Bronchial epithelial cell (primary cell): ENCODE measurements at regions not wholly inside any gene's neighbourhood (a gene's known extent, or its start where the extent isn't known, plus 50 kb on each side); places are given as distances from the start of the nearest gene placed in this dataset.

Experiments used
- DNase-seq: peaks from one replicate; pipeline ENCODE4 v3.0.0-alpha.2; 2010; ENCODE audit warnings: low read depth
- FAIRE-seq: peaks from 2 replicates; lab custom pipeline; 2011; peaks lifted over from hg19 to GRCh38; lab: Jason Lieb, UNC
- H3K27me3 ChIP-seq: 2 replicates; pipeline ENCODE4 v1.5.1; 2011; ENCODE audit warnings: low read length; ENCODE audit not compliant: control insufficient read depth, insufficient read depth
- H3K36me3 ChIP-seq: 2 replicates; pipeline ENCODE4 v1.5.1; 2011; ENCODE audit warnings: low read length; ENCODE audit not compliant: control insufficient read depth, insufficient read depth
- H3K4me3 ChIP-seq: 2 replicates; pipeline ENCODE4 v1.5.1; 2011; ENCODE audit warnings: mild to moderate bottlenecking, low read depth, low read length, control low read depth
- CTCF ChIP-seq: IDR thresholded peaks from 2 replicates; pipeline ENCODE4 v1.5.1; 2011; ENCODE audit warnings: mild to moderate bottlenecking, moderate library complexity, low read length, control low read depth, inconsistent platforms; ENCODE audit not compliant: insufficient read depth, severe bottlenecking

GRCh38 chr1:112054510-112054909 lies 65.0 kb upstream of the KCND3 start:
- Histone ChIP-seq H3K4me3 (no peak overlapping the region), H3K36me3 (no peaks in the 10 kb centered on the region), H3K27me3 (no peaks in the 10 kb centered on the region)
- DNase-seq (peak; percentile 49), FAIRE-seq (no peak)
- TF ChIP-seq CTCF = no peak

- no peak for TF ChIP-seq CTCF
- FAIRE-seq (no peak), DNase-seq (no peak)
- no peak overlapping the region for H3K4me3 ChIP-seq
- no peaks in the 10 kb centered on the region for H3K27me3 ChIP-seq
- no peaks in the 10 kb centered on the region for H3K36me3 ChIP-seq
These were observed 66.9 kb upstream of the KCND3 start for GRCh38 chr1:112056354-112056753.

- FAIRE-seq = no peak
These were observed 68.3 kb upstream of the KCND3 start for GRCh38 chr1:112057736-112058135.

GRCh38 chr1:112058815-112059450 lies 69.5 kb upstream of the KCND3 start:
- DNase-seq (peak; percentile 43), FAIRE-seq (no peak)
- no peaks in the 10 kb centered on the region for H3K27me3 ChIP-seq

More at GRCh38 chr1:112057736-112058135, 68.3 kb upstream of the KCND3 start:
- Histone ChIP-seq H3K4me3 (no peak overlapping the region), H3K36me3 (no peaks in the 10 kb centered on the region), H3K27me3 (no peaks in the 10 kb centered on the region)
- no peak for TF ChIP-seq CTCF
- no peak for DNase-seq

GRCh38 chr1:112059679-112060078 lies 70.2 kb upstream of the KCND3 start:
- Histone ChIP-seq H3K27me3 (no peaks in the 10 kb centered on the region), H3K36me3 (no peaks in the 10 kb centered on the region), H3K4me3 (no peak overlapping the region)
- FAIRE-seq = no peak
- TF ChIP-seq CTCF = no peak
- no peak for DNase-seq

More at GRCh38 chr1:112058815-112059450, 69.5 kb upstream of the KCND3 start:
- no peak overlapping the region for H3K4me3 ChIP-seq
- H3K36me3 ChIP-seq = no peaks in the 10 kb centered on the region
- TF ChIP-seq CTCF = peak; percentile 18

GRCh38 chr1:112060261-112060660 lies 70.8 kb upstream of the KCND3 start:
- no peaks in the 10 kb centered on the region for H3K27me3 ChIP-seq
- no peak for TF ChIP-seq CTCF
- no peak for FAIRE-seq

More at GRCh38 chr1:112060261-112060660, 70.8 kb upstream of the KCND3 start:
- no peak overlapping the region for H3K4me3 ChIP-seq
- H3K36me3 ChIP-seq = no peaks in the 10 kb centered on the region
- DNase-seq = no peak
